ENCODE measurements at regions not wholly inside any gene's neighbourhood (a gene's known extent, or its start where the extent isn't known, plus 50 kb on each side); places are given as distances from the start of the nearest gene placed in this dataset.

DNA sequence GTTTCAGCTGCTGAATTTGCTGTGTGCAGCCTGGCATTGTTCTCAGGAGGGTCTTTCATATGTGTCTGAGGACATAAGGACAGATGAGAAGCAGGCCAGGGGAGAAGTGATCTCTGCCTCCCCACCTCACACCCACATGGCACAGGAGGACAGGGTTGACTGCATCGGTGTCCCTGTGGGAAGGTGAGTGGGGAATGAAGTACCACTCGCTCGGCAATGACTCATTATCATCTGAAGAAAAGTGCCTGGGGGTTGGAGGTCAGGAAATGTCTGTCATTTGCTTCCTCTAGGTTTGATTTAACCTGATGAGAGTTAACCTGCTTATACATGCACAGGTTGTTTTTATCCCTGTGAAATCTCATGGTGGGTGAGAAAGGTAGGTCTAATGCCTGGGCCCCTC lies 195.0 kb downstream of the GADD45G start:
- 67% methylated on average over 3 of the region's 3 CpGs; no CpG with 5 or more reads in 1 of the 2 donors for WGBS, 2 donors (ENCODE audit: low coverage in 1 of 2)
- no peak for DNase-seq

GRCh38 chr9:89801341-89801740 lies 196.5 kb downstream of the GADD45G start:
- intact Hi-C loops (cut with DNase I; ENCODE audit: low total_unique reads), result no loop called here

More for the DNA sequence above, 195.0 kb downstream of the GADD45G start:
- intact Hi-C loops (cut with DNase I; ENCODE audit: low total_unique reads) (no loop called here), in situ Hi-C loops (cut with MboI; ENCODE audit: low pct_ligation_motif_present in 1 of 4, low pct_unique_long_range_greater_than_20kb in 1 of 4, low sequenced_read_pairs in 3 of 4) (no loop called here)
- H3K27me3 ChIP-seq, result no peaks in the 10 kb centered on the region
- no peak for TF ChIP-seq CTCF (IDR thresholded peaks at IDR 0.05)
- no peak for TF ChIP-seq POLR2AphosphoS5 (IDR thresholded peaks at IDR 0.05)
- no peak for TF ChIP-seq EP300 (IDR thresholded peaks at IDR 0.05; ENCODE audit: low read depth)
- no peak for TF ChIP-seq POLR2A (IDR thresholded peaks at IDR 0.05)
- no peaks in the 10 kb centered on the region for H3K9me3 ChIP-seq
- no peak overlapping the region for H3K4me3 ChIP-seq
- no peaks in the 10 kb centered on the region for H3K36me3 ChIP-seq
- H3K4me1 ChIP-seq, result peaks cover 0 to 7% (median 0%) of the 10 kb centered on the region in 4 donors
- no peak overlapping the region for H3K27ac ChIP-seq

GRCh38 chr9:89801742-89802670 lies 197.2 kb downstream of the GADD45G start:
- H3K4me3 ChIP-seq, result no peak overlapping the region
- no peaks in the 10 kb centered on the region for H3K9me3 ChIP-seq
- TF ChIP-seq POLR2AphosphoS5 (IDR thresholded peaks at IDR 0.05), result no peak
- no peak for TF ChIP-seq EP300 (IDR thresholded peaks at IDR 0.05; ENCODE audit: low read depth)
- TF ChIP-seq CTCF (IDR thresholded peaks at IDR 0.05), result no peak
- TF ChIP-seq POLR2A (IDR thresholded peaks at IDR 0.05), result no peak
- 50 to 75% methylated on average over 1 to 13 of the region's 13 CpGs for WGBS, 2 donors (ENCODE audit: low coverage in 1 of 2)
- DNase-seq, result no peak
- no peaks in the 10 kb centered on the region for H3K27me3 ChIP-seq
- intact Hi-C loops (cut with DNase I; ENCODE audit: low total_unique reads), result no loop called here
- no peaks in the 10 kb centered on the region for H3K36me3 ChIP-seq
- no peak overlapping the region for H3K27ac ChIP-seq
- in situ Hi-C loops (cut with MboI; ENCODE audit: low pct_ligation_motif_present in 1 of 4, low pct_unique_long_range_greater_than_20kb in 1 of 4, low sequenced_read_pairs in 3 of 4), result no loop called here
- peaks cover 0 to 7% (median 0%) of the 10 kb centered on the region in 4 donors for H3K4me1 ChIP-seq

More at GRCh38 chr9:89801341-89801740, 196.5 kb downstream of the GADD45G start:
- H3K9me3 ChIP-seq, result no peaks in the 10 kb centered on the region
- no peak overlapping the region for H3K4me3 ChIP-seq
- 74 to 83% methylated on average over 4 of the region's 4 CpGs for WGBS, 2 donors (ENCODE audit: low coverage in 1 of 2)
- no peak overlapping the region for H3K27ac ChIP-seq
- TF ChIP-seq CTCF (IDR thresholded peaks at IDR 0.05) (no peak), POLR2AphosphoS5 (IDR thresholded peaks at IDR 0.05) (no peak), POLR2A (IDR thresholded peaks at IDR 0.05) (no peak), EP300 (IDR thresholded peaks at IDR 0.05; ENCODE audit: low read depth) (no peak)
- H3K36me3 ChIP-seq, result no peaks in the 10 kb centered on the region
- no peak for DNase-seq
- H3K4me1 ChIP-seq, result peaks cover 0 to 7% (median 0%) of the 10 kb centered on the region in 4 donors
- in situ Hi-C loops (cut with MboI; ENCODE audit: low pct_ligation_motif_present in 1 of 4, low pct_unique_long_range_greater_than_20kb in 1 of 4, low sequenced_read_pairs in 3 of 4), result no loop called here
- no peaks in the 10 kb centered on the region for H3K27me3 ChIP-seq

- TF ChIP-seq POLR2A (IDR thresholded peaks at IDR 0.05), result no peak
- TF ChIP-seq CTCF (IDR thresholded peaks at IDR 0.05), result no peak
- TF ChIP-seq EP300 (IDR thresholded peaks at IDR 0.05; ENCODE audit: low read depth), result no peak
- no peak for TF ChIP-seq POLR2AphosphoS5 (IDR thresholded peaks at IDR 0.05)
- intact Hi-C loops (cut with DNase I; ENCODE audit: low total_unique reads) (no loop called here), in situ Hi-C loops (cut with MboI; ENCODE audit: low pct_ligation_motif_present in 1 of 4, low pct_unique_long_range_greater_than_20kb in 1 of 4, low sequenced_read_pairs in 3 of 4) (no loop called here)
- no peaks in the 10 kb centered on the region for H3K9me3 ChIP-seq
- no peak for DNase-seq
- H3K36me3 ChIP-seq, result no peaks in the 10 kb centered on the region
- no peaks in the 10 kb centered on the region for H3K27me3 ChIP-seq
- no peak overlapping the region for H3K27ac ChIP-seq
- no peak overlapping the region for H3K4me3 ChIP-seq
- H3K4me1 ChIP-seq, result peaks cover 0 to 7% (median 0%) of the 10 kb centered on the region in 4 donors
- 65 to 79% methylated on average over 2 to 8 of the region's 8 CpGs for WGBS, 2 donors (ENCODE audit: low coverage in 1 of 2)
These were observed 198.1 kb downstream of the GADD45G start for GRCh38 chr9:89802781-89803355.
